Ectodermal cell (in vitro differentiated cells): ENCODE measurements at regions not wholly inside any gene's neighbourhood (a gene's known extent, or its start where the extent isn't known, plus 50 kb on each side); places are given as distances from the start of the nearest gene placed in this dataset.

ENCODE experiments used
- H3K27ac ChIP-seq: 2 replicates; pipeline ENCODE4 v1.7.0; 2013; ENCODE audit warnings: mild to moderate bottlenecking, low read depth, low read length; ENCODE audit not compliant: insufficient read depth, poor library complexity, severe bottlenecking
- H3K27me3 ChIP-seq: 2 replicates; pipeline ENCODE4 v1.7.0; 2013; ENCODE audit warnings: mild to moderate bottlenecking, low read length; ENCODE audit not compliant: insufficient read depth, control insufficient read depth, poor library complexity, severe bottlenecking
- H3K36me3 ChIP-seq: one replicate; pipeline ENCODE4 v1.7.0; 2013; ENCODE audit warnings: low read length; ENCODE audit not compliant: control insufficient read depth, insufficient read depth
- H3K4me1 ChIP-seq: one replicate; pipeline ENCODE4 v1.7.0; 2013; ENCODE audit warnings: low read length; ENCODE audit not compliant: control insufficient read depth, insufficient read depth
- H3K4me3 ChIP-seq: 2 replicates; pipeline ENCODE4 v1.7.0; 2013; ENCODE audit warnings: low read depth, low read length, control low read depth; ENCODE audit not compliant: insufficient read depth
- H3K9me3 ChIP-seq: 2 replicates; pipeline ENCODE4 v1.7.0; 2013; ENCODE audit warnings: mild to moderate bottlenecking, low read length, moderate library complexity; ENCODE audit not compliant: control insufficient read depth
- WGBS, 2 experiments: methylation state at CpG; one replicate each; pipeline ENCODE4 v1.1.7; 2013; ENCODE audit warnings: missing lambda C conversion rate in 2 of 2; 5-methylcytosine and 5-hydroxymethylcytosine counted together

GRCh38 chr1:58293388-58293787 lies 253.1 kb downstream of the OMA1 start:
- H3K4me3 ChIP-seq = no peak overlapping the region
- no peak overlapping the region for H3K27ac ChIP-seq
- 93 to 94% methylated on average over 1 of the region's 1 CpG for WGBS, 2 experiments
- no peaks in the 10 kb centered on the region for H3K4me1 ChIP-seq
- H3K9me3 ChIP-seq = no peaks in the 10 kb centered on the region
- H3K27me3 ChIP-seq = no peaks in the 10 kb centered on the region
- no peaks in the 10 kb centered on the region for H3K36me3 ChIP-seq

- no peaks in the 10 kb centered on the region for H3K4me1 ChIP-seq
- WGBS, 2 experiments = 48% methylated on average over 6 of the region's 6 CpGs
- no peaks in the 10 kb centered on the region for H3K27me3 ChIP-seq
- H3K4me3 ChIP-seq = no peak overlapping the region
- H3K36me3 ChIP-seq = no peaks in the 10 kb centered on the region
- no peaks in the 10 kb centered on the region for H3K9me3 ChIP-seq
- no peak overlapping the region for H3K27ac ChIP-seq
These were observed 255.7 kb downstream of the OMA1 start for GRCh38 chr1:58290685-58291372.

- H3K9me3 ChIP-seq = no peaks in the 10 kb centered on the region
- no peaks in the 10 kb centered on the region for H3K4me1 ChIP-seq
- no peak overlapping the region for H3K4me3 ChIP-seq
- H3K27ac ChIP-seq = no peak overlapping the region
- WGBS, 2 experiments = 89 to 100% methylated on average over 1 of the region's 2 CpGs
- no peaks in the 10 kb centered on the region for H3K36me3 ChIP-seq
- H3K27me3 ChIP-seq = no peaks in the 10 kb centered on the region
These were observed 257.8 kb downstream of the OMA1 start for GRCh38 chr1:58288624-58289142.

- WGBS, 2 experiments = 93 to 100% methylated on average over 1 to 2 of the region's 2 CpGs
- H3K27me3 ChIP-seq = no peaks in the 10 kb centered on the region
- no peak overlapping the region for H3K4me3 ChIP-seq
- H3K27ac ChIP-seq = no peak overlapping the region
- H3K4me1 ChIP-seq = no peaks in the 10 kb centered on the region
- H3K9me3 ChIP-seq = no peaks in the 10 kb centered on the region
- H3K36me3 ChIP-seq = no peaks in the 10 kb centered on the region
These were observed 258.5 kb downstream of the OMA1 start for GRCh38 chr1:58287894-58288623.

GRCh38 chr1:58284225-58284510 lies 262.4 kb downstream of the OMA1 start:
- no peaks in the 10 kb centered on the region for H3K27me3 ChIP-seq
- no peaks in the 10 kb centered on the region for H3K36me3 ChIP-seq
- no peaks in the 10 kb centered on the region for H3K9me3 ChIP-seq
- no peaks in the 10 kb centered on the region for H3K4me1 ChIP-seq
- no peak overlapping the region for H3K4me3 ChIP-seq
- no peak overlapping the region for H3K27ac ChIP-seq

- Histone ChIP-seq H3K36me3 (no peaks in the 10 kb centered on the region), H3K4me1 (no peaks in the 10 kb centered on the region), H3K27me3 (no peaks in the 10 kb centered on the region), H3K9me3 (no peaks in the 10 kb centered on the region), H3K4me3 (no peak overlapping the region), H3K27ac (no peak overlapping the region)
- 87 to 95% methylated on average over 5 of the region's 6 CpGs for WGBS, 2 experiments
These were observed 262.9 kb downstream of the OMA1 start for GRCh38 chr1:58283388-58284224.

GRCh38 chr1:58282623-58283387 lies 263.7 kb downstream of the OMA1 start:
- Histone ChIP-seq H3K36me3 (no peaks in the 10 kb centered on the region), H3K27me3 (no peaks in the 10 kb centered on the region), H3K9me3 (no peaks in the 10 kb centered on the region), H3K4me3 (no peak overlapping the region), H3K27ac (no peak overlapping the region), H3K4me1 (no peaks in the 10 kb centered on the region)
- WGBS, 2 experiments = 57 to 63% methylated on average over 6 to 7 of the region's 7 CpGs

GRCh38 chr1:58266242-58266641 lies 280.3 kb downstream of the OMA1 start:
- WGBS, 2 experiments = 87 to 91% methylated on average over 3 of the region's 3 CpGs
- Histone ChIP-seq H3K9me3 (no peaks in the 10 kb centered on the region), H3K27ac (no peak overlapping the region), H3K36me3 (no peaks in the 10 kb centered on the region), H3K4me1 (no peaks in the 10 kb centered on the region), H3K27me3 (no peaks in the 10 kb centered on the region), H3K4me3 (no peak overlapping the region)

GRCh38 chr1:58264462-58264861 lies 282.1 kb downstream of the OMA1 start:
- H3K9me3 ChIP-seq = no peaks in the 10 kb centered on the region
- no peaks in the 10 kb centered on the region for H3K36me3 ChIP-seq
- H3K27ac ChIP-seq = no peak overlapping the region
- no peaks in the 10 kb centered on the region for H3K4me1 ChIP-seq
- 78 to 85% methylated on average over 2 of the region's 2 CpGs for WGBS, 2 experiments
- H3K27me3 ChIP-seq = no peaks in the 10 kb centered on the region
- no peak overlapping the region for H3K4me3 ChIP-seq
